Esophagus squamous epithelium (tissue), 4 donors: ENCODE measurements at regions not wholly inside any gene's neighbourhood (a gene's known extent, or its start where the extent isn't known, plus 50 kb on each side); places are given as distances from the start of the nearest gene placed in this dataset.

Source experiments
- CTCF ChIP-seq, 6 experiments: fragments of 450-650 bp in 4 of 6; fragments of 200-600 bp in 2 of 6; sonication (generic) in 2 of 6; IDR thresholded peaks; one replicate each; pipeline ENCODE4 v1.5.1; 2016 to 2019; ENCODE audit warnings: antibody characterized with exemption in 6 of 6, mild to moderate bottlenecking in 4 of 6, moderate library complexity in 4 of 6
- POLR2A ChIP-seq, 4 donors: fragments of 450-650 bp; IDR thresholded peaks; one replicate each; pipeline ENCODE4 v1.6.1; 2017; ENCODE audit warnings: antibody characterized with exemption in 4 of 4, mild to moderate bottlenecking in 4 of 4, moderate library complexity in 3 of 4

DNA sequence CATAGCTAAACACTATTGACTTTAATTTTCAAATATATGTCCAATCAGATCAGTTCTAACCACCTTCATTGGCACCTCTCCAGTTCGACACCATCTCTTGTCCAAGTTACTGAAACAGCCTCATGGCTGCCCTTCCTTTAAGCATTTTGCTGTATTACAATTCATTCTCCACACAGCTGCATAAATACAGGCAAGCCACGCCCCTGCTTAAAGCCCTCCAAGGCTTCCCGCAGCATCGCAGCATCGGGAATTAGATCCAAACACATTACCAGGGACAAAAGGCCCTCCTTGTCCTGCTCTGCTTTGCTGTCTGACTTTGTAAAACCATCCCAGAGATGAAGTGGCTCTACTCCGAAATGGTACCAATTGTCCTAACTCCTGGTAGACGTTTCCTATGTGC, 75.1 kb upstream of the RAI14 start:
- TF ChIP-seq CTCF (IDR thresholded peaks at IDR 0.05), result no peak
- TF ChIP-seq POLR2A (IDR thresholded peaks at IDR 0.05), result no peak
